H7 (cell line): ENCODE measurements at regions not wholly inside any gene's neighbourhood (a gene's known extent, or its start where the extent isn't known, plus 50 kb on each side); places are given as distances from the start of the nearest gene placed in this dataset.
"Not testable (repeated sequence)": the region's sequence is repeated elsewhere in the genome, so short reads cannot be mapped to it uniquely, and the experiment has no call there.

ENCODE experiments used
- DNase-seq: peaks from one replicate; pipeline ENCODE4 v3.0.0; 2012
- H3K27me3 ChIP-seq: 2 replicates; pipeline ENCODE4 v1.6.0; 2011; ENCODE audit warnings: mild to moderate bottlenecking, low read length; ENCODE audit not compliant: control insufficient read depth, insufficient read depth
- H3K36me3 ChIP-seq: replicated peaks from 2 replicates; pipeline ENCODE4 v1.5.1; 2011; ENCODE audit warnings: low read length; ENCODE audit not compliant: control insufficient read depth, insufficient read depth
- H3K4me3 ChIP-seq: 2 replicates; pipeline ENCODE4 v1.5.1; 2011; ENCODE audit warnings: low read depth, mild to moderate bottlenecking, control low read depth, low read length, moderate library complexity; ENCODE audit not compliant: insufficient read depth

- Histone ChIP-seq H3K36me3 (no peaks in the 10 kb centered on the region), H3K27me3 (no peaks in the 10 kb centered on the region), H3K4me3 (no peak overlapping the region)
- no peak for DNase-seq
Observed at GRCh38 chr2:83993873-83994632, 465.0 kb downstream of the SUCLG1 start.

- Histone ChIP-seq H3K27me3 (no peaks in the 10 kb centered on the region), H3K36me3 (no peaks in the 10 kb centered on the region), H3K4me3 (no peak overlapping the region)
- DNase-seq = no peak
Observed at GRCh38 chr2:83991992-83992391, 467.1 kb downstream of the SUCLG1 start.

- Histone ChIP-seq H3K4me3 (no peak overlapping the region), H3K27me3 (no peaks in the 10 kb centered on the region), H3K36me3 (no peaks in the 10 kb centered on the region)
- no peak for DNase-seq
Observed at GRCh38 chr2:83990636-83991035, 468.4 kb downstream of the SUCLG1 start.

- not testable (repeated sequence) for H3K4me3 ChIP-seq, DNase-seq, H3K27me3 ChIP-seq, H3K36me3 ChIP-seq
Observed at GRCh38 chr2:83976628-83977027, 482.5 kb downstream of the SUCLG1 start.

- H3K36me3 ChIP-seq = no peaks in the 10 kb centered on the region
- no peak for DNase-seq
- H3K27me3 ChIP-seq = no peaks in the 10 kb centered on the region
- no peak overlapping the region for H3K4me3 ChIP-seq
Observed at GRCh38 chr2:83972128-83972527, 487.0 kb downstream of the SUCLG1 start.

- DNase-seq = no peak
- Histone ChIP-seq H3K36me3 (no peaks in the 10 kb centered on the region), H3K27me3 (no peaks in the 10 kb centered on the region), H3K4me3 (no peak overlapping the region)
Observed at GRCh38 chr2:83971547-83971946, 487.5 kb downstream of the SUCLG1 start.

GRCh38 chr2:83970217-83970929 is 488.7 kb downstream of the SUCLG1 start:
- no peak for DNase-seq
- Histone ChIP-seq H3K4me3 (no peak overlapping the region), H3K36me3 (no peaks in the 10 kb centered on the region), H3K27me3 (no peaks in the 10 kb centered on the region)

GRCh38 chr2:83969085-83969484 is 490.0 kb downstream of the SUCLG1 start:
- Histone ChIP-seq H3K36me3 (no peaks in the 10 kb centered on the region), H3K4me3 (no peak overlapping the region), H3K27me3 (no peaks in the 10 kb centered on the region)
- DNase-seq = no peak

- DNase-seq = peak; percentile 14
- H3K4me3 ChIP-seq = no peak overlapping the region
- no peaks in the 10 kb centered on the region for H3K36me3 ChIP-seq
- H3K27me3 ChIP-seq = no peaks in the 10 kb centered on the region
Observed at GRCh38 chr2:83967854-83968253, 491.2 kb downstream of the SUCLG1 start.

- H3K4me3 ChIP-seq, H3K36me3 ChIP-seq, H3K27me3 ChIP-seq, DNase-seq: not testable (repeated sequence)
Observed at GRCh38 chr2:83966946-83967345, 492.1 kb downstream of the SUCLG1 start.

GRCh38 chr2:83961512-83961911 is 497.6 kb downstream of the SUCLG1 start:
- Histone ChIP-seq H3K36me3 (no peaks in the 10 kb centered on the region), H3K27me3 (no peaks in the 10 kb centered on the region), H3K4me3 (no peak overlapping the region)
- no peak for DNase-seq

GRCh38 chr2:83960371-83960770 is 498.7 kb downstream of the SUCLG1 start:
- Histone ChIP-seq H3K27me3 (no peaks in the 10 kb centered on the region), H3K4me3 (no peak overlapping the region), H3K36me3 (no peaks in the 10 kb centered on the region)
- no peak for DNase-seq

GRCh38 chr2:83959266-83959665 is 499.8 kb downstream of the SUCLG1 start:
- Histone ChIP-seq H3K36me3 (no peaks in the 10 kb centered on the region), H3K4me3 (no peak overlapping the region), H3K27me3 (no peaks in the 10 kb centered on the region)
- no peak for DNase-seq

GRCh38 chr2:83956991-83957390 is 502.1 kb downstream of the SUCLG1 start:
- H3K27me3 ChIP-seq = no peaks in the 10 kb centered on the region
- no peak for DNase-seq
- no peaks in the 10 kb centered on the region for H3K36me3 ChIP-seq
- H3K4me3 ChIP-seq = no peak overlapping the region

GRCh38 chr2:83953697-83954096 is 505.4 kb downstream of the SUCLG1 start:
- H3K36me3 ChIP-seq = no peaks in the 10 kb centered on the region
- no peak overlapping the region for H3K4me3 ChIP-seq
- no peak for DNase-seq
- H3K27me3 ChIP-seq = no peaks in the 10 kb centered on the region
